Non-pigmented ciliary epithelial cell (primary cell): ENCODE measurements at regions not wholly inside any gene's neighbourhood (a gene's known extent, or its start where the extent isn't known, plus 50 kb on each side); places are given as distances from the start of the nearest gene placed in this dataset.
"Not testable (repeated sequence)": the region's sequence is repeated elsewhere in the genome, so short reads cannot be mapped to it uniquely, and the experiment has no call there.

ENCODE experiments used
- DNase-seq: peaks from one replicate; pipeline ENCODE4 v3.0.0-alpha.2; 2010; ENCODE audit warnings: low read depth

GRCh38 chr6:14597090-14597489 lies 479.5 kb downstream of the CD83 start:
- no peak for DNase-seq

- DNase-seq = no peak
Measured at GRCh38 chr6:14598017-14598864, 480.7 kb downstream of the CD83 start.

GRCh38 chr6:14600306-14600705 lies 482.7 kb downstream of the CD83 start:
- not testable (repeated sequence) for DNase-seq

- DNase-seq = no peak
Measured at GRCh38 chr6:14601490-14601889, 483.9 kb downstream of the CD83 start.

GRCh38 chr6:14606353-14606752 lies 488.8 kb downstream of the CD83 start:
- DNase-seq = no peak

- DNase-seq = no peak
Measured at GRCh38 chr6:14610141-14610540, 492.6 kb downstream of the CD83 start.

- DNase-seq = no peak
Measured at GRCh38 chr6:14612016-14612980, 494.7 kb downstream of the CD83 start.

- DNase-seq = no peak
Measured at GRCh38 chr6:14614631-14615030, 497.1 kb downstream of the CD83 start.

- DNase-seq = no peak
Measured at GRCh38 chr6:14616656-14617055, 499.1 kb downstream of the CD83 start.

- no peak for DNase-seq
Measured at GRCh38 chr6:14618759-14619418, 501.3 kb downstream of the CD83 start.

GRCh38 chr6:14619419-14619781 lies 501.8 kb downstream of the CD83 start:
- DNase-seq = no peak

GRCh38 chr6:14620522-14620921 lies 502.9 kb downstream of the CD83 start:
- DNase-seq = no peak

GRCh38 chr6:14621518-14621917 lies 503.9 kb downstream of the CD83 start:
- no peak for DNase-seq

- DNase-seq = no peak
Measured at GRCh38 chr6:14622085-14622484, 504.5 kb downstream of the CD83 start.

GRCh38 chr6:14622909-14623505 lies 505.4 kb downstream of the CD83 start:
- no peak for DNase-seq

- DNase-seq = no peak
Measured at GRCh38 chr6:14625173-14625895, 507.8 kb downstream of the CD83 start.

GRCh38 chr6:14626556-14626955 lies 509.0 kb downstream of the CD83 start:
- no peak for DNase-seq

- no peak for DNase-seq
Measured at GRCh38 chr6:14630016-14630415, 512.4 kb downstream of the CD83 start.

- DNase-seq = no peak
Measured at GRCh38 chr6:14633479-14633878, 515.9 kb downstream of the CD83 start.

- no peak for DNase-seq
Measured at GRCh38 chr6:14634072-14634471, 516.5 kb downstream of the CD83 start.

GRCh38 chr6:14635195-14635594 lies 517.6 kb downstream of the CD83 start:
- no peak for DNase-seq
